SW480 (cell line): ENCODE measurements at regions not wholly inside any gene's neighbourhood (a gene's known extent, or its start where the extent isn't known, plus 50 kb on each side); places are given as distances from the start of the nearest gene placed in this dataset.
"Not testable (repeated sequence)": the region's sequence is repeated elsewhere in the genome, so short reads cannot be mapped to it uniquely, and the experiment has no call there.

Experiments
- DNase-seq: peaks from one replicate; pipeline ENCODE4 v3.0.0-alpha.2; 2016; ENCODE audit warnings: low spot score

DNA sequence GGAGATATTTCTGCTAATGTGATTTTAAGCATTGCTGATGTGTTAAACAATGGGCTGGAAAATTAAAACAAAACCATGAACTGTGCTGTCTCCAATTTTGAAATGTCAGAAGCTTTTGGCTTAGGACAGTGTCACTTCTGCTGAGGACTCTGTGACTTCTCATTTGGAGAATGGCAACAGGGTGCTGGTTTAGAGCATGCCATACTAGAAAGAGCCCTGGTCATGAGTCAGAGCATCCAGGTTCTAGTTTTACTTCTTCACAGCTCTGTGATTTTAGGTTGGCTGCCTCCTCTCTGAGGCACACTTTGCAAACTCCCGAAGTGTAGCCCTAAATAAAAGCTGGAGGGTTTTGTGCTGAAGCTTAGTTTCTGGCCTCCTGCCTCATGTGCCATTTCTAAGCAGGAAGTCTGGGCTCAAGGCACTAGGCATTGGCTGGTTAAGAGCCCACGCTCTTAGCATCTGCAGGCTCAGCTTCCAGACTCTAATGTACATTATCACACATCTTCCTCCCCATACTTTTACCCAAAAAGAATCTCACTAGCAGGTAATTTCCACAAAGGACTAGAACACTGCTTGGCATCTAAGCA lies 193.8 kb downstream of the CNTN3 start:
- DNase-seq = no peak

DNA sequence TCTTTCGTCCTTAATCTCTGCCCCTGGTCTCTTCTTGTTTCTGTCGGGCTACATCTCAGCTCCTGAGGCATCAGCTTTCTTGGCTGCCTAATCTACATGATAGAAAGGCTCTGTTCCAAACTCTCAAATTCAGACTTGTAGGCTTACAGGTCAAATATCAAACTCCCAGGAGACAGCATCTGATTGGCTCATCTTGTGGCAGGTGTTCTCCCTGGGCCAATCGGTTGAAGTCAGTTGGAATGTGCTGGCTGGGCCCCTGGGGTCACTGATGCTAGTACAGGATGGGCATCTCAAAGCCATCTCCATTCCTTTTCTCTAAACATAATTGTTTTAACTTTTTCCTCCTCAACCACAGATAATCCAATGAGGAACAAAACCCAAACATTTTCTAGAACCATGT lies 198.7 kb downstream of the CNTN3 start:
- DNase-seq = no peak

- DNase-seq = no peak
Measured at GRCh38 chr3:74413547-74414241, 200.8 kb downstream of the CNTN3 start.

GRCh38 chr3:74410276-74410941 lies 204.1 kb downstream of the CNTN3 start:
- DNase-seq = no peak

GRCh38 chr3:74409066-74409465 lies 205.4 kb downstream of the CNTN3 start:
- no peak for DNase-seq

- no peak for DNase-seq
Measured at GRCh38 chr3:74403307-74403706, 211.2 kb downstream of the CNTN3 start.

- DNase-seq = no peak
Measured at GRCh38 chr3:74402821-74403220, 211.6 kb downstream of the CNTN3 start.

GRCh38 chr3:74393426-74393825 lies 221.0 kb downstream of the CNTN3 start:
- DNase-seq = no peak

- DNase-seq = no peak
Measured at GRCh38 chr3:74390121-74390877, 224.2 kb downstream of the CNTN3 start.

DNA sequence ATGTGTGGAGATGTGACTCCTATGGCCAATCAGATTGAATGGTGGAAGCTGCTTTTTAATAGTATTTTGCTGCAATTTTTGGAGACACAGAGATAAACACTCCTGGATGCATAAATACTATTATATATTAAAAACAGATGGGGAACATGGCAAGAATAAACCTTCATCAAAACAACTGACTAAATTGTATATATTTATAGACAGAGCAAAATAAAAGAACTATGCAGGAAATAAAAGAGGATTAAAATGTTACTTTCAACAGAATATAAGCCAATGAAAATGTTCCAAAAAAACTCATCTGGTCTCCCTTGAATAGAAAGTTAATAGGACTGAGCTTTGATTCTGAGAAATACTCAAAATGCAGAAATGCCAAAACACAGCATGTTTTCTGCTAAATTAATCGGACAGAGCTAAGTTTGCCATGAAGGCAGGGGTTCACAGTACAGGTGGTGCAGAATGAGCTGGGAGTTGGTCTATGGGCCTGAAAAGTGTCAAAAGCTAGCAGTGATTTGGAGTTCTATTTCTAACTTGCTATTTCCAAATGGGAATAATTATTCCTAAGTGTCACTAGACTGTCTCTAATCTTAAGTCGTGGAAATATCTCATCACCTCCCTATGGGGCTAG lies 227.2 kb downstream of the CNTN3 start:
- no peak for DNase-seq

GRCh38 chr3:74384159-74384558 lies 230.3 kb downstream of the CNTN3 start:
- no peak for DNase-seq

- DNase-seq = no peak
Measured at GRCh38 chr3:74377669-74378068, 236.8 kb downstream of the CNTN3 start.

DNA sequence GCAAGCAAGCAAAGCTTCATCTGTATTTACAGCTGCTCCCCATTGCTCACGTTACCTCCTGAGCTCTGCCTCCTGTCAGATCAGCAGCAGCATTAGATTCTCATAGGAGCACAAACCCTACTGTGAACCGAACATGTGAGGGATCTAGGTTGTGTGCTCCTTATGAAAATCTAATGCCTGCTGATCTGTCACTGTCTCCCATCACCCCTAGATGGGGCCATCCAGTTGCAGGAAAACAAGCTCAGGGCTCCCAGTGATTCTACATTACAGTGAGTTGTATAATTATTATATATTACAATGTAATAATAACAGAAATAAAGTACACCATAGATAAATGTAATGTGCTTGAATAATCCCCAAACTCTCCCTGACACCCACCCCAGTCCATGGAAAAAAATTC lies 238.1 kb downstream of the CNTN3 start:
- DNase-seq = not testable (repeated sequence)

DNA sequence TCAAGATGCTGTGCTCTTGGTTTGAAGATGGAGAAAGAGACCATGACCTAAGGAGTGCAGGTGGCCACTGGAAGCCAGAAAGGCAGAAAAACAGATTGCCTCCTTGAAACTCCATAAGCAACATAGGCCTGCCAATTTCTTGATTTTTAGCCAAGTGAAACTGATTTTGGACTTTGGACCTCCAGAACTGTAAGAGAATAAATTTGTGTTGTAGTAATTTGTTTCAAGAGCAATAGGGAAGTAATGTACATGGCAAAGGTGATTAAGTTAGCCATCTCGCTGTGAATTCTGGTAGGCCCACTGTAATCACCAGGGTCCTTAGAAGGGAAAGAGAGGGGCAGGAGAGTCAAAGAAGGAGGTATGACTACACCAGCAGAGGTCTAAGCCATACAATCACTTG lies 238.8 kb downstream of the CNTN3 start:
- no peak for DNase-seq

GRCh38 chr3:74372743-74373142 lies 241.7 kb downstream of the CNTN3 start:
- no peak for DNase-seq

DNA sequence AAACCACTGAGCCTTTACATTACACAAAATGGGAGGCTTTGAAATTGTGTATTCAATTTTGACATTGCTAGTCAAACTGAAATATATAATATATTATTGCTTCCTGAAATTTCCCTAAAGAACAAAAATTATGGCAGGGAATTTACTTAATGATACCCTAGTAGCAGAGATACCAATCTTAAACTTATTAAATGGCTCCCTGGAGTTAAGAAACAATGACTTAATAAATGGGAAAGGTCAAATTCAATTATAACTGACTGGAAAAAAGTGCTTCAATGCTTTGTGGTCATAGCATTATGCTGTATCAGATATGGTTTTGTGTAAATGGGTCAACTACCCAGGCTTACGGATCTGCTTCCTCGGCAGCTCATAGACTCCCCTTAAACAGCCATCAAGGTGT lies 244.1 kb downstream of the CNTN3 start:
- no peak for DNase-seq

GRCh38 chr3:74366331-74366730 lies 248.1 kb downstream of the CNTN3 start:
- DNase-seq = no peak

DNA sequence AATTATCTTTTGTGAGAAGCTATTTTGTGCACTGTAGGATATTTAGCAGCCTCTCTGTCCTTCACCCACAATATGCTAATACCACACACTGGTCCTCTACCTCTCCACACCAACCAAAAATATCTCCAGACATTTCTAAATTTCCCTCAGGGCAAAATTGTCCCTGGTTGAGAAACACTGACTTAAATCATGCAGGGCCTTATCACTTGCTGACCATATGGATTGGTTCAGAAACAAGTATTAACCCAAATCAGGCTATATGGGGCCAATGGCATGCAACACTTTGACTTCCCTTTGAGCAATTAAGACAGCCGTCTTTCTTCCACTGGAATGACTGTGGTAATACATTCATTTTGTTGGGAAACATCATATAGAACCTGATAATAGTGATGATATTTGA lies 251.1 kb downstream of the CNTN3 start:
- no peak for DNase-seq

- DNase-seq = no peak
Measured at GRCh38 chr3:74360406-74360805, 254.1 kb downstream of the CNTN3 start.

DNA sequence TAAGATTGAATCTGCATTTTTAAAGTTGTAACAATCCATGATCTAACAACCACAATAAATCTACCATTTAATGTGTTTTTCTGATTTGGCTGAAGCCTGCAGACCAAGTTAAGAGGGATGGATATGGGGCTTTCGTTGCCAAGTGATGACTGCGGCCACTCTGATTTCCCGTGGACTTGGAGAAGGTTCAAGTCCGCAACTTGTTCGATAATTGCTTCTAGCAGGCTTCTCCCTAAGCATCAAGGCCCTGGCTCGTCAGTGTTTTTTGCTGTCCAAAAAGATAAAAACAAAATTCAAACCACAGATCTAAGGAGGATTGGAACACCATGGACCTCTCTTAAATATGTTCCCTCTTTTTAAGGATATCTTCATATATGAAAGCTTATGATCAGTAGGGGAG lies 256.6 kb downstream of the CNTN3 start:
- no peak for DNase-seq

DNA sequence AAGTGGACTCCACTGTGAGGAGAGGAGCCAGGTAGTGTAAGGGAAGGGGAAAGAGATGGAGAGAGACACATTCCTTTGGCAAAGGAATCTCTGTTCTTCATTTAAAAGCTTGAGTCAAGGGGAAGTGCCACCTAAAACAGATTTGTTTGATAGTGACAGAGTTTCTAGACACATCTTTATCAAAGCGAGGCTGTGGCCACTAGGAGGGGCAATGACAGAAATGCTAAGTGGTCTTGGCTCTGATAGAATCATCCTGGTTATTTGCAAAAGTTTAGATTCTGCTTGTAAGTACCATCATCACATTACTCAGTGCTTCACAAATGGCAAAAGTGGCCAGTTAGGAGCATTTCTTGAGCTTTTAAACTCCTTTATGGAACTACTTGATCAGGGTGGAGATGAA lies 261.4 kb downstream of the CNTN3 start:
- DNase-seq = no peak

GRCh38 chr3:74352166-74352565 lies 262.3 kb downstream of the CNTN3 start:
- DNase-seq = no peak
